HCEC 1CT (cell line): ENCODE measurements at regions not wholly inside any gene's neighbourhood (a gene's known extent, or its start where the extent isn't known, plus 50 kb on each side); places are given as distances from the start of the nearest gene placed in this dataset.

Experiments
- DNase-seq: peaks from one replicate; pipeline ENCODE4 v3.0.0-alpha.2; 2017

- no peak for DNase-seq
These were observed 52.9 kb downstream of the FRMPD3 start for GRCh38 chrX:107502316-107502715.

GRCh38 chrX:107504006-107504405 is 54.6 kb downstream of the FRMPD3 start:
- DNase-seq: no peak

- no peak for DNase-seq
These were observed 55.8 kb downstream of the FRMPD3 start for GRCh38 chrX:107505223-107505622.

GRCh38 chrX:107506596-107507031 is 57.2 kb downstream of the FRMPD3 start:
- DNase-seq: no peak

- no peak for DNase-seq
These were observed 57.8 kb downstream of the FRMPD3 start for GRCh38 chrX:107507093-107507743.

GRCh38 chrX:107507744-107508117 is 58.3 kb downstream of the FRMPD3 start:
- no peak for DNase-seq

GRCh38 chrX:107508925-107509324 is 59.5 kb downstream of the FRMPD3 start:
- no peak for DNase-seq

GRCh38 chrX:107514944-107515343 is 65.5 kb downstream of the FRMPD3 start:
- no peak for DNase-seq

GRCh38 chrX:107521877-107522586 is 72.6 kb downstream of the FRMPD3 start:
- DNase-seq: no peak

- no peak for DNase-seq
These were observed 73.4 kb downstream of the FRMPD3 start for GRCh38 chrX:107522901-107523300.

- DNase-seq: no peak
These were observed 76.7 kb downstream of the FRMPD3 start for GRCh38 chrX:107526141-107526540.

GRCh38 chrX:107530141-107530540 is 80.7 kb downstream of the FRMPD3 start:
- no peak for DNase-seq

- peak; percentile 37 for DNase-seq
These were observed 88.4 kb downstream of the FRMPD3 start for GRCh38 chrX:107537815-107538214.

GRCh38 chrX:107541244-107541643 is 87.1 kb upstream of the PRPS1 start:
- peak; percentile 53 for DNase-seq

- no peak for DNase-seq
These were observed 86.3 kb upstream of the PRPS1 start for GRCh38 chrX:107542040-107542439.

- DNase-seq: peak; percentile 41
These were observed 85.8 kb upstream of the PRPS1 start for GRCh38 chrX:107542500-107542899.

- no peak for DNase-seq
These were observed 80.7 kb upstream of the PRPS1 start for GRCh38 chrX:107547621-107548020.

GRCh38 chrX:107548775-107549174 is 79.5 kb upstream of the PRPS1 start:
- no peak for DNase-seq

GRCh38 chrX:107549504-107549903 is 78.8 kb upstream of the PRPS1 start:
- DNase-seq: no peak

- DNase-seq: no peak
These were observed 76.8 kb upstream of the PRPS1 start for GRCh38 chrX:107551546-107551945.

GRCh38 chrX:107552930-107553329 is 75.4 kb upstream of the PRPS1 start:
- DNase-seq: no peak

GRCh38 chrX:107556967-107557366 is 71.3 kb upstream of the PRPS1 start:
- no peak for DNase-seq

- peak; percentile 41 for DNase-seq
These were observed 68.8 kb upstream of the PRPS1 start for GRCh38 chrX:107559506-107559905.

GRCh38 chrX:107560041-107560440 is 68.3 kb upstream of the PRPS1 start:
- no peak for DNase-seq

GRCh38 chrX:107560980-107561379 is 67.3 kb upstream of the PRPS1 start:
- no peak for DNase-seq
